Stimulated activated CD8-positive, alpha-beta memory T cell treated with anti-CD3 and anti-CD28 coated beads, Interleukin-15, amount 100 ng/mL, for 1 hour (primary cell): ENCODE measurements at regions not wholly inside any gene's neighbourhood (a gene's known extent, or its start where the extent isn't known, plus 50 kb on each side); places are given as distances from the start of the nearest gene placed in this dataset.
"Not testable (repeated sequence)": the region's sequence is repeated elsewhere in the genome, so short reads cannot be mapped to it uniquely, and the experiment has no call there.

Source experiments
- DNase-seq: peaks from one replicate; pipeline ENCODE4 v3.0.0-alpha.2; 2020; ENCODE audit warnings: low read depth

- DNase-seq: no peak
Observed at GRCh38 chr4:36601864-36602495, 320.6 kb downstream of the DTHD1 start.

- DNase-seq: no peak
Observed at GRCh38 chr4:36609661-36610060, 328.2 kb downstream of the DTHD1 start.

GRCh38 chr4:36610628-36611027 is 329.2 kb downstream of the DTHD1 start:
- DNase-seq: no peak

GRCh38 chr4:36613142-36613541 is 331.7 kb downstream of the DTHD1 start:
- DNase-seq: not testable (repeated sequence)

GRCh38 chr4:36614011-36614410 is 332.6 kb downstream of the DTHD1 start:
- no peak for DNase-seq

GRCh38 chr4:36618102-36618501 is 336.7 kb downstream of the DTHD1 start:
- no peak for DNase-seq

- DNase-seq: no peak
Observed at GRCh38 chr4:36624030-36624429, 342.6 kb downstream of the DTHD1 start.

GRCh38 chr4:36638273-36638811 is 356.9 kb downstream of the DTHD1 start:
- DNase-seq: no peak

GRCh38 chr4:36640876-36641275 is 359.5 kb downstream of the DTHD1 start:
- no peak for DNase-seq

GRCh38 chr4:36651253-36651652 is 369.8 kb downstream of the DTHD1 start:
- no peak for DNase-seq

- DNase-seq: no peak
Observed at GRCh38 chr4:36652857-36653256, 371.4 kb downstream of the DTHD1 start.

GRCh38 chr4:36665985-36666527 is 384.6 kb downstream of the DTHD1 start:
- no peak for DNase-seq

- no peak for DNase-seq
Observed at GRCh38 chr4:36675436-36675835, 394.0 kb downstream of the DTHD1 start.

- DNase-seq: no peak
Observed at GRCh38 chr4:36676139-36677050, 395.0 kb downstream of the DTHD1 start.

- no peak for DNase-seq
Observed at GRCh38 chr4:36677112-36677511, 395.7 kb downstream of the DTHD1 start.

- no peak for DNase-seq
Observed at GRCh38 chr4:36677874-36678273, 396.5 kb downstream of the DTHD1 start.

GRCh38 chr4:36687681-36688080 is 406.3 kb downstream of the DTHD1 start:
- DNase-seq: no peak

- DNase-seq: no peak
Observed at GRCh38 chr4:36692586-36692985, 411.2 kb downstream of the DTHD1 start.

GRCh38 chr4:36702245-36702644 is 420.8 kb downstream of the DTHD1 start:
- DNase-seq: no peak

- no peak for DNase-seq
Observed at GRCh38 chr4:36704289-36704688, 422.9 kb downstream of the DTHD1 start.

GRCh38 chr4:36709991-36710390 is 428.6 kb downstream of the DTHD1 start:
- no peak for DNase-seq

- DNase-seq: no peak
Observed at GRCh38 chr4:36712013-36712412, 430.6 kb downstream of the DTHD1 start.

- DNase-seq: no peak
Observed at GRCh38 chr4:36716874-36717273, 435.5 kb downstream of the DTHD1 start.
